Left ventricle myocardium superior (tissue), 1 donor: ENCODE measurements at regions not wholly inside any gene's neighbourhood (a gene's known extent, or its start where the extent isn't known, plus 50 kb on each side); places are given as distances from the start of the nearest gene placed in this dataset.
A peak's percentile ranks its signal among the peaks of the same experiment; 100 is the strongest.

Experiments
- ATAC-seq: fragments of 200-7000 bp; cut with Tn5 transposase; one replicate; pipeline ENCODE4 v1.9.1; 2020; ENCODE audit warnings: mild to moderate bottlenecking, moderate library complexity
- DNase-seq: peaks from one replicate; pipeline ENCODE4 v3.0.0-alpha.2; 2020
- intact Hi-C: fragments of 100-400 bp; cut with micrococcal nuclease; formaldehyde crosslinking; loops from one replicate; pipeline ENCODE4 v1.11.0; 2022
- donor health status: DM: no; HTN: yes; CAD: no; lungs with severe emphysema.

GRCh38 chr3:43159876-43160255 is 54.0 kb upstream of the POMGNT2 start:
- DNase-seq, result no peak
- intact Hi-C loops, result no loop called here
- no peak for ATAC-seq

- no peak for DNase-seq
- no peak for ATAC-seq
- intact Hi-C loops, result no loop called here
Measured at GRCh38 chr3:43159131-43159875, 53.4 kb upstream of the POMGNT2 start.

GRCh38 chr3:43156812-43157455 is 51.1 kb upstream of the POMGNT2 start:
- intact Hi-C loops, result no loop called here
- DNase-seq (no peak), ATAC-seq (no peak)

GRCh38 chr3:43155464-43156121 is 49.7 kb upstream of the POMGNT2 start:
- ATAC-seq (peak; percentile 84), DNase-seq (peak; percentile 63)
- intact Hi-C loops, result no loop called here
